ENCODE measurements at regions not wholly inside any gene's neighbourhood (a gene's known extent, or its start where the extent isn't known, plus 50 kb on each side); places are given as distances from the start of the nearest gene placed in this dataset.

- TF ChIP-seq CTCF (IDR thresholded peaks at IDR 0.05; ENCODE audit: borderline replicate concordance, control extremely low read depth, extremely low read depth, insufficient read depth, missing control alignments), result no peak
- no peak for DNase-seq (ENCODE audit: low spot score)
- in situ Hi-C loops (cut with MboI; ENCODE audit: low sequenced_read_pairs, unreplicated experiment), result no loop called here
Measured at GRCh38 chr3:31346542-31346979, 186.2 kb upstream of the STT3B start.

GRCh38 chr3:31349001-31349748 is 183.6 kb upstream of the STT3B start:
- in situ Hi-C loops (cut with MboI; ENCODE audit: low sequenced_read_pairs, unreplicated experiment), result no loop called here
- no peak for DNase-seq (ENCODE audit: low spot score)
- TF ChIP-seq CTCF (IDR thresholded peaks at IDR 0.05; ENCODE audit: borderline replicate concordance, control extremely low read depth, extremely low read depth, insufficient read depth, missing control alignments), result no peak

GRCh38 chr3:31350307-31350706 is 182.4 kb upstream of the STT3B start:
- in situ Hi-C loops (cut with MboI; ENCODE audit: low sequenced_read_pairs, unreplicated experiment), result no loop called here
- DNase-seq (ENCODE audit: low spot score), result no peak
- no peak for TF ChIP-seq CTCF (IDR thresholded peaks at IDR 0.05; ENCODE audit: borderline replicate concordance, control extremely low read depth, extremely low read depth, insufficient read depth, missing control alignments)

- DNase-seq (ENCODE audit: low spot score), result no peak
- no peak for TF ChIP-seq CTCF (IDR thresholded peaks at IDR 0.05; ENCODE audit: borderline replicate concordance, control extremely low read depth, extremely low read depth, insufficient read depth, missing control alignments)
- in situ Hi-C loops (cut with MboI; ENCODE audit: low sequenced_read_pairs, unreplicated experiment), result no loop called here
Measured at GRCh38 chr3:31352331-31352730, 180.4 kb upstream of the STT3B start.

GRCh38 chr3:31353166-31353565 is 179.6 kb upstream of the STT3B start:
- no peak for DNase-seq (ENCODE audit: low spot score)
- no peak for TF ChIP-seq CTCF (IDR thresholded peaks at IDR 0.05; ENCODE audit: borderline replicate concordance, control extremely low read depth, extremely low read depth, insufficient read depth, missing control alignments)
- in situ Hi-C loops (cut with MboI; ENCODE audit: low sequenced_read_pairs, unreplicated experiment), result no loop called here

- in situ Hi-C loops (cut with MboI; ENCODE audit: low sequenced_read_pairs, unreplicated experiment), result no loop called here
- no peak for TF ChIP-seq CTCF (IDR thresholded peaks at IDR 0.05; ENCODE audit: borderline replicate concordance, control extremely low read depth, extremely low read depth, insufficient read depth, missing control alignments)
- no peak for DNase-seq (ENCODE audit: low spot score)
Measured at GRCh38 chr3:31354373-31354772, 178.4 kb upstream of the STT3B start.

Measured in GM13976 (cell line).